ENCODE measurements at regions not wholly inside any gene's neighbourhood (a gene's known extent, or its start where the extent isn't known, plus 50 kb on each side); places are given as distances from the start of the nearest gene placed in this dataset.

DNA sequence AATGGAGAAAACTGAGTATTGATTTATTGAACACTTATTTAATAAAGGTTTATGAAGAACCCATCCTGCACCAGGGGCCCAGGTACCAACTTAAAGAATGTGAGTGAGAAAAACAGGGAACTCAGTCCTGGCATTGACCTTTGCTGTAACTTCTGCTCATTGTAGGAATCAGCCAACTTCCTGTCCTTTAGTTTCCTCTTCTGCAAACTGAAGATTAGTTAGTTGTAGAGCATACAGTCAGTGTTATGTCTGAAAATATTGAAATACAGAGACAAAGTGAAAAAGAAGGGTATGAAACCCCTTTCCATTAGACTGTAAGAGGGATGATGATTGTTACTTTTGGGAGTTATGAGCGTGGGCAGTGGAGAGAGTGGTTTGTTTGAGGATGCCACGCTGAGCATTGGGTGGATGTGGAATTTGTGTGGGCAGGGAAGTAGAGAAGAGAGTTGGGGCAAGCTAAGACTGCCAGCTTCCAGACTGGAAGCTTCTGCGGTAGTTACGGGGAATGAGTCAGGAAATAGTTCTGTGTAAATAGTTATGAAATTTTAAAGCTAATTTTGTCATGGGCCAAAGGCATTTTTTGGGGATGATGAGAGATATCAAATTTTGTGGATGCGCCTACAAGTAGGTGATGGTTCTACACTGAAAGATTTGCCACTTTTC is 89.2 kb downstream of the GPR88 start:
- CTCF ChIA-PET = no interaction called here
- intact Hi-C loops (cut with micrococcal nuclease; ENCODE audit: unreplicated experiment) = no loop called here
- H3K4me1 ChIP-seq (ENCODE audit: insufficient read depth, low read length, poor library complexity, severe bottlenecking) = no peaks in the 10 kb centered on the region
- no TSS peak for BruUV-seq (replicated peaks)
- H3K36me3 ChIP-seq (ENCODE audit: insufficient read depth, low read length, poor library complexity, severe bottlenecking) = no peaks in the 10 kb centered on the region
- no peaks in the 10 kb centered on the region for H3K27me3 ChIP-seq (replicated peaks; ENCODE audit: insufficient read depth, low read depth, low read length, poor library complexity)
- H3K4me3 ChIP-seq (ENCODE audit: low read depth, low read length, poor library complexity, severe bottlenecking) = no peak overlapping the region
- TF ChIP-seq, protein P1, sequence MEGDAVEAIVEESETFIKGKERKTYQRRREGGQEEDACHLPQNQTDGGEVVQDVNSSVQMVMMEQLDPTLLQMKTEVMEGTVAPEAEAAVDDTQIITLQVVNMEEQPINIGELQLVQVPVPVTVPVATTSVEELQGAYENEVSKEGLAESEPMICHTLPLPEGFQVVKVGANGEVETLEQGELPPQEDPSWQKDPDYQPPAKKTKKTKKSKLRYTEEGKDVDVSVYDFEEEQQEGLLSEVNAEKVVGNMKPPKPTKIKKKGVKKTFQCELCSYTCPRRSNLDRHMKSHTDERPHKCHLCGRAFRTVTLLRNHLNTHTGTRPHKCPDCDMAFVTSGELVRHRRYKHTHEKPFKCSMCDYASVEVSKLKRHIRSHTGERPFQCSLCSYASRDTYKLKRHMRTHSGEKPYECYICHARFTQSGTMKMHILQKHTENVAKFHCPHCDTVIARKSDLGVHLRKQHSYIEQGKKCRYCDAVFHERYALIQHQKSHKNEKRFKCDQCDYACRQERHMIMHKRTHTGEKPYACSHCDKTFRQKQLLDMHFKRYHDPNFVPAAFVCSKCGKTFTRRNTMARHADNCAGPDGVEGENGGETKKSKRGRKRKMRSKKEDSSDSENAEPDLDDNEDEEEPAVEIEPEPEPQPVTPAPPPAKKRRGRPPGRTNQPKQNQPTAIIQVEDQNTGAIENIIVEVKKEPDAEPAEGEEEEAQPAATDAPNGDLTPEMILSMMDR (conservative IDR thresholded peaks at IDR 0.05; ENCODE audit: low read depth, low read length) = no peak
- TF ChIP-seq EZH2 (IDR thresholded peaks at IDR 0.05; ENCODE audit: borderline replicate concordance, low read depth, low read length, poor library complexity, severe bottlenecking) = no peak
- POLR2A ChIA-PET (ENCODE audit: low non-redundant PET) = no interaction called here
- no peak for DNase-seq (ENCODE audit: low spot score)
- H3K27ac ChIP-seq (ENCODE audit: low read depth, low read length, poor library complexity, severe bottlenecking) = no peak overlapping the region
- no peaks in the 10 kb centered on the region for H3K9me3 ChIP-seq (ENCODE audit: low read depth, low read length, poor library complexity, severe bottlenecking)

DNA sequence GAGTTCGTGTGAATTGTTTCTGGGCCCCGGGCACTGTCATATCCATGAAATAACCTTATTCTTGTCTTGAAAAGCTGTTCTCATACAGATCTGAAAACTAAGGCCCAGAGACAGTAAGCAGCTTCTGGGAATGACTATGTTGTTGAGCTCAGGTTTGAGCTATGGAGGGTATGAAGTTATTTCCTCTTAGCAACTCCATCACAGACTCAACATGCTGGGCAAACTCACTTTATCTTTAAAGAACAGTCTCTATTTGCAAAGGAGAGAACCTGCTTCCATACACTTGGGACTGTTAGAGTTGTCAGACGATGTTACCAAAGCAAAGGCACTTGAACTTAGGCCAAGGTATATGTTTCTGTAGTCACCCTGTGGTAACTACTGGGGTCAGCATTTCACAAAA is 90.0 kb downstream of the GPR88 start:
- H3K36me3 ChIP-seq (ENCODE audit: insufficient read depth, low read length, poor library complexity, severe bottlenecking) = no peaks in the 10 kb centered on the region
- no peak overlapping the region for H3K27ac ChIP-seq (ENCODE audit: low read depth, low read length, poor library complexity, severe bottlenecking)
- no peaks in the 10 kb centered on the region for H3K27me3 ChIP-seq (replicated peaks; ENCODE audit: insufficient read depth, low read depth, low read length, poor library complexity)
- H3K4me3 ChIP-seq (ENCODE audit: low read depth, low read length, poor library complexity, severe bottlenecking) = no peak overlapping the region
- H3K4me1 ChIP-seq (ENCODE audit: insufficient read depth, low read length, poor library complexity, severe bottlenecking) = no peaks in the 10 kb centered on the region
- no peak for TF ChIP-seq EZH2 (IDR thresholded peaks at IDR 0.05; ENCODE audit: borderline replicate concordance, low read depth, low read length, poor library complexity, severe bottlenecking)
- TF ChIP-seq, protein P1 (conservative IDR thresholded peaks at IDR 0.05; ENCODE audit: low read depth, low read length) = no peak
- POLR2A ChIA-PET (ENCODE audit: low non-redundant PET) = no interaction called here
- DNase-seq (ENCODE audit: low spot score) = no peak
- CTCF ChIA-PET = no interaction called here
- intact Hi-C loops (cut with micrococcal nuclease; ENCODE audit: unreplicated experiment) = no loop called here
- no peaks in the 10 kb centered on the region for H3K9me3 ChIP-seq (ENCODE audit: low read depth, low read length, poor library complexity, severe bottlenecking)
- BruUV-seq (replicated peaks) = no TSS peak

DNA sequence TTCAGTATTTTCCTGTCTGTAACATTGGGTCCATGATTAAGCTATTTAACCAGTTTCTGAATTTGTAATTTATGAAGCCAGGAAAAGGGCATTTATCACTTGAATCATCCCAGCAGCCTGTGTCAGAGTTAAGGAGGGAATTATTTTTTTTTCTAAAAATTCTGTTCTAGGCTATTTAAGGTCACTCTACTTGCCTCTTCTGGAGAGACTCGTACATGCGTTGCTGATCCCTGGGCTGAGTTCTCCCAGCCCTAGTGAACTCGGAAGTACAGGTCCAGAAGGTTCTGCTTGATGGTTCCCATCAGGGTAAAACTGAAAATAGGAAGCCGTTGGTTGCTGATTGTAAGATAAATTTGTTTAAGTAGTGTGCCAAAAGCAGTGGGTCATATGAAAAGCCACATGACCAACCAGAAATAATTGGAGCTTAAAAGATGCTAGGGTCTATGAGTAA is 90.7 kb downstream of the GPR88 start:
- H3K9me3 ChIP-seq (ENCODE audit: low read depth, low read length, poor library complexity, severe bottlenecking) = no peaks in the 10 kb centered on the region
- H3K27ac ChIP-seq (ENCODE audit: low read depth, low read length, poor library complexity, severe bottlenecking) = no peak overlapping the region
- CTCF ChIA-PET = no interaction called here
- TF ChIP-seq EZH2 (IDR thresholded peaks at IDR 0.05; ENCODE audit: borderline replicate concordance, low read depth, low read length, poor library complexity, severe bottlenecking) = no peak
- TF ChIP-seq, protein P1 (conservative IDR thresholded peaks at IDR 0.05; ENCODE audit: low read depth, low read length) = no peak
- no peak overlapping the region for H3K4me3 ChIP-seq (ENCODE audit: low read depth, low read length, poor library complexity, severe bottlenecking)
- H3K36me3 ChIP-seq (ENCODE audit: insufficient read depth, low read length, poor library complexity, severe bottlenecking) = no peaks in the 10 kb centered on the region
- DNase-seq (ENCODE audit: low spot score) = no peak
- intact Hi-C loops (cut with micrococcal nuclease; ENCODE audit: unreplicated experiment) = no loop called here
- H3K4me1 ChIP-seq (ENCODE audit: insufficient read depth, low read length, poor library complexity, severe bottlenecking) = no peaks in the 10 kb centered on the region
- POLR2A ChIA-PET (ENCODE audit: low non-redundant PET) = no interaction called here
- BruUV-seq (replicated peaks) = no TSS peak
- H3K27me3 ChIP-seq (replicated peaks; ENCODE audit: insufficient read depth, low read depth, low read length, poor library complexity) = no peaks in the 10 kb centered on the region
